HCT116 (cell line): ENCODE measurements at regions not wholly inside any gene's neighbourhood (a gene's known extent, or its start where the extent isn't known, plus 50 kb on each side); places are given as distances from the start of the nearest gene placed in this dataset.

ENCODE experiments used
- ATAC-seq: fragments of 200-7000 bp; cut with Tn5 transposase; 2 replicates; pipeline ENCODE4 v1.9.1; 2020; ENCODE audit warnings: mild to moderate bottlenecking, moderate library complexity
- BruUV-seq: library from RNA; stranded (reverse); fragments of 400-500 nt; replicated peaks from 2 replicates; lab custom pipeline; 2021; lab: Mats Ljungman, UMichigan
- CTCF ChIA-PET: fragments of 300-600 bp; sonication (Branson Sonifier 250); formaldehyde crosslinking; loops from one replicate; lab custom pipeline; 2021; ENCODE audit warnings: antibody characterized with exemption; lab: Charles Lee
- POLR2A ChIA-PET: fragments of 300-600, 350-600 bp; sonication (Branson Sonifier 250); formaldehyde crosslinking; loops from one replicate; lab custom pipeline; 2021; ENCODE audit warnings: antibody characterized with exemption; lab: Charles Lee
- RAD21 ChIA-PET, 2 experiments: fragments of 300-600 bp; sonication (Branson Sonifier 250); formaldehyde crosslinking; loops; one replicate each; lab custom pipeline; 2023; ENCODE audit warnings: low total read pairs in 2 of 2; ENCODE audit not compliant: uncharacterized antibody in 2 of 2, unreplicated experiment in 2 of 2, low non-redundant PET in 1 of 2; lab: Charles Lee
- DNase-seq: peaks from one replicate; pipeline ENCODE4 v3.0.0-alpha.2; 2010; ENCODE audit warnings: low read depth, low spot score
- H2AFZ ChIP-seq: fragments of 200-600 bp; shearing (Covaris generic), sonication (generic); 2 replicates; pipeline ENCODE4 v1.6.1; 2017; ENCODE audit warnings: low read depth, mixed run types, mixed read lengths, antibody characterized with exemption, low read length; ENCODE audit not compliant: poor library complexity, severe bottlenecking
- H3K27ac ChIP-seq: 2 replicates; pipeline ENCODE4 v1.5.1; 2012; ENCODE audit warnings: low read depth, low read length
- H3K27me3 ChIP-seq: fragments of 200-600 bp; sonication (generic); 2 replicates; pipeline ENCODE4 v1.6.1; 2016; ENCODE audit warnings: mixed run types, low read length, mixed read lengths; ENCODE audit not compliant: insufficient read depth
- H3K36me3 ChIP-seq, 2 experiments: fragments of 200-500 bp in 1 of 2; fragments of 200-600 bp in 1 of 2; sonication (Bioruptor generic) in 1 of 2; sonication (generic) in 1 of 2; 2 replicates each; pipeline versions ENCODE4 v1.5.1 to v1.6.1; 2014 to 2016; ENCODE audit warnings: low read length in 2 of 2, inconsistent platforms in 1 of 2, mixed read lengths in 1 of 2, mixed run types in 1 of 2; ENCODE audit not compliant: insufficient read depth in 2 of 2, control insufficient read depth in 1 of 2
- H3K4me1 ChIP-seq, 2 experiments: fragments of 200-600 bp in 1 of 2; sonication (generic) in 1 of 2; 2 replicates each; pipeline versions ENCODE4 v1.5.1 to v1.6.1; 2012 to 2017; ENCODE audit warnings: low read length in 2 of 2, inconsistent platforms in 1 of 2, mild to moderate bottlenecking in 1 of 2, mixed read lengths in 1 of 2, mixed run types in 1 of 2, moderate library complexity in 1 of 2; ENCODE audit not compliant: insufficient read depth in 2 of 2, control insufficient read depth in 1 of 2
- H3K4me2 ChIP-seq: fragments of 200-600 bp; sonication (generic); 2 replicates; pipeline ENCODE4 v1.6.1; 2017; ENCODE audit warnings: mixed run types, low read length, mixed read lengths
- H3K4me3 ChIP-seq, 2 experiments: fragments of 200-600 bp in 1 of 2; sonication (generic) in 1 of 2; replicated peaks in 1 of 2; 2 replicates each; pipeline ENCODE4 v1.5.1; 2011 to 2016; ENCODE audit warnings: low read length in 2 of 2, control low read depth in 1 of 2, low read depth in 1 of 2, mild to moderate bottlenecking in 1 of 2, mixed read lengths in 1 of 2, mixed run types in 1 of 2
- H3K79me2 ChIP-seq: fragments of 200-600 bp; sonication (generic); 2 replicates; pipeline ENCODE4 v1.6.1; 2017; ENCODE audit warnings: mild to moderate bottlenecking, mixed run types, low read length, moderate library complexity, mixed read lengths; ENCODE audit not compliant: insufficient read depth
- H3K9ac ChIP-seq: fragments of 200-600 bp; sonication (generic); 2 replicates; pipeline ENCODE4 v1.6.1; 2016; ENCODE audit warnings: low read length, mixed read lengths
- H3K9me2 ChIP-seq: fragments of 200-600 bp; sonication (generic), shearing (Covaris generic); 2 replicates; pipeline ENCODE4 v1.6.1; 2017; ENCODE audit warnings: mixed run types, mild to moderate bottlenecking, moderate library complexity; ENCODE audit not compliant: insufficient read depth
- H3K9me3 ChIP-seq, 2 experiments: fragments of 200-500 bp in 1 of 2; fragments of 200-600 bp in 1 of 2; sonication (Bioruptor generic) in 1 of 2; sonication (generic) in 1 of 2; 2 replicates each; pipeline ENCODE4 v1.6.1; 2014 to 2017; ENCODE audit warnings: low read length in 2 of 2, mixed read lengths in 2 of 2, inconsistent platforms in 1 of 2, low read depth in 1 of 2, mild to moderate bottlenecking in 1 of 2, mixed run types in 1 of 2, moderate library complexity in 1 of 2; ENCODE audit not compliant: control insufficient read depth in 1 of 2, insufficient read depth in 1 of 2
- H4K20me1 ChIP-seq: fragments of 200-600 bp; sonication (generic), shearing (Covaris generic); 2 replicates; pipeline ENCODE4 v1.6.1; 2017; ENCODE audit warnings: mixed run types, mild to moderate bottlenecking, moderate library complexity; ENCODE audit not compliant: insufficient read depth
- CBX3 ChIP-seq: IDR thresholded peaks from 2 replicates; pipeline ENCODE4 v1.6.1; 2012; ENCODE audit warnings: low read depth
- CEBPB ChIP-seq: IDR thresholded peaks from 2 replicates; pipeline ENCODE4 v1.6.1; 2012; ENCODE audit warnings: low read depth
- ELF1 ChIP-seq: IDR thresholded peaks from 2 replicates; pipeline ENCODE4 v1.6.1; 2012; ENCODE audit warnings: low read depth, borderline replicate concordance
- EZH2 ChIP-seq: fragments of 200-600 bp; sonication (generic); IDR thresholded peaks from 2 replicates; pipeline ENCODE4 v1.6.1; 2017; ENCODE audit warnings: antibody characterized with exemption, mixed run types
- EZH2phosphoT487 ChIP-seq: fragments of 200-600 bp; IDR thresholded peaks from 2 replicates; pipeline ENCODE4 v1.6.1; 2018; ENCODE audit warnings: antibody characterized with exemption, borderline replicate concordance
- FOSL1 ChIP-seq: IDR thresholded peaks from 2 replicates; pipeline ENCODE4 v1.6.1; 2012; ENCODE audit warnings: low read depth
- JUND ChIP-seq: IDR thresholded peaks from 2 replicates; pipeline ENCODE4 v1.6.1; 2012
- POLR2A ChIP-seq: IDR thresholded peaks from 2 replicates; pipeline ENCODE4 v1.7.0; 2011; ENCODE audit warnings: borderline replicate concordance; ENCODE audit not compliant: insufficient read depth, insufficient read length; ENCODE audit errors: extremely low read depth
- POLR2AphosphoS5 ChIP-seq: IDR thresholded peaks from 2 replicates; pipeline ENCODE4 v1.6.1; 2011; ENCODE audit warnings: mild to moderate bottlenecking, low read depth, low read length, moderate library complexity
- RAD21 ChIP-seq: IDR thresholded peaks from 2 replicates; pipeline ENCODE4 v1.6.1; 2012; ENCODE audit warnings: low read depth, mild to moderate bottlenecking
- SIN3A ChIP-seq: IDR thresholded peaks from 2 replicates; pipeline ENCODE4 v1.6.1; 2012; ENCODE audit warnings: low read depth
- SRF ChIP-seq: IDR thresholded peaks from 2 replicates; pipeline ENCODE4 v1.6.1; 2012; ENCODE audit warnings: low read depth
- YY1 ChIP-seq: IDR thresholded peaks from 2 replicates; pipeline ENCODE4 v1.6.1; 2011; ENCODE audit warnings: low read length, low read depth, moderate library complexity, mild to moderate bottlenecking; ENCODE audit not compliant: insufficient replicate concordance; ENCODE audit errors: extremely low read depth
- ZNF274 ChIP-seq: fragments of 200-500 bp; sonication (Bioruptor generic); IDR thresholded peaks from 2 replicates; pipeline ENCODE4 v1.6.1; 2014; ENCODE audit warnings: mild to moderate bottlenecking, low read depth, low read length, inconsistent platforms
- intact Hi-C: fragments of 100-400 bp; cut with micrococcal nuclease; formaldehyde crosslinking; loops from 2 replicates; pipeline ENCODE4 v1.10.0; 2022
- TF ChIP-seq, protein P1 (sequence below): IDR thresholded peaks from 2 replicates; pipeline ENCODE4 v1.6.1; 2012; ENCODE audit warnings: low read depth
- TF ChIP-seq, protein P2 (sequence below): IDR thresholded peaks from 2 replicates; pipeline ENCODE4 v1.6.1; 2012
- TF ChIP-seq, protein P3 (sequence below): IDR thresholded peaks from 2 replicates; pipeline ENCODE4 v1.6.1; 2012
- TF ChIP-seq, protein P4 (sequence below): IDR thresholded peaks from 2 replicates; pipeline ENCODE4 v1.6.1; 2011; ENCODE audit warnings: mild to moderate bottlenecking, low read length, moderate library complexity; ENCODE audit not compliant: insufficient replicate concordance; ENCODE audit errors: extremely low read depth
- TF ChIP-seq, protein P5 (sequence below), 3 experiments: fragments of 200-600 bp in 1 of 3; sonication (generic) in 1 of 3; IDR thresholded peaks in 2 of 3; conservative IDR thresholded peaks in 1 of 3; 2 replicates each; pipeline ENCODE4 v1.5.1; 2012 to 2017; ENCODE audit warnings: low read depth in 2 of 3, low read length in 2 of 3, antibody characterized with exemption in 1 of 3, borderline replicate concordance in 1 of 3, control low read depth in 1 of 3, mild to moderate bottlenecking in 1 of 3, mixed read lengths in 1 of 3, mixed run types in 1 of 3, moderate library complexity in 1 of 3; ENCODE audit not compliant: insufficient read depth in 1 of 3

DNA sequence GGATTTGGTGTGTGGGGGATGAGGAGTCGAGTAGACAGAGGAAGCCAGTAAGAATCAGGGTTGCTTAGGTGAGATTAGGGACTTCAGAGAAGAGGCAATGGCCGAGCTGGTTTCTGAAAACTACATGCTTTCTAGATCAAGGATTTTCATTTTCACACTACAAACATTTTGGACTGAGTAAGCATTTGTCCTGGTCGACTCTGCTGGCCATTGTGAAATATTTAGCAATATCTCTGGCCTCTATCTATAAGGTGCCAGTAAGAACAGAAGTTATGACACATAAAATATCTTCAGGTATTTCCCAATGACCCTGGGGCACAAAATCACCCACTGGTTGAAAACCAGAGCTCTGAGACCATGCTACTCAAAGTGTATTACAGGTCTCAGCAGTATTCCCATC, 1275.1 kb upstream of the CDH8 start:
- no peaks in the 10 kb centered on the region for H3K27me3 ChIP-seq
- H3K9me2 ChIP-seq, result no peaks in the 10 kb centered on the region
- H3K79me2 ChIP-seq, result no peaks in the 10 kb centered on the region
- no peak overlapping the region for H3K4me3 ChIP-seq
- ChIA-PET POLR2A (no interaction called here), CTCF (no interaction called here), RAD21 (no interaction called here)
- intact Hi-C loops, result no loop called here
- no TSS peak for BruUV-seq
- no peak overlapping the region for H3K4me2 ChIP-seq
- no peak overlapping the region for H2AFZ ChIP-seq
- no peaks in the 10 kb centered on the region for H4K20me1 ChIP-seq
- no peak overlapping the region for H3K9ac ChIP-seq
- no peaks in the 10 kb centered on the region for H3K36me3 ChIP-seq
- ATAC-seq (no peak), DNase-seq (no peak)
- TF ChIP-seq SIN3A, result no peak
- no peak for TF ChIP-seq JUND
- TF ChIP-seq, protein P1, sequence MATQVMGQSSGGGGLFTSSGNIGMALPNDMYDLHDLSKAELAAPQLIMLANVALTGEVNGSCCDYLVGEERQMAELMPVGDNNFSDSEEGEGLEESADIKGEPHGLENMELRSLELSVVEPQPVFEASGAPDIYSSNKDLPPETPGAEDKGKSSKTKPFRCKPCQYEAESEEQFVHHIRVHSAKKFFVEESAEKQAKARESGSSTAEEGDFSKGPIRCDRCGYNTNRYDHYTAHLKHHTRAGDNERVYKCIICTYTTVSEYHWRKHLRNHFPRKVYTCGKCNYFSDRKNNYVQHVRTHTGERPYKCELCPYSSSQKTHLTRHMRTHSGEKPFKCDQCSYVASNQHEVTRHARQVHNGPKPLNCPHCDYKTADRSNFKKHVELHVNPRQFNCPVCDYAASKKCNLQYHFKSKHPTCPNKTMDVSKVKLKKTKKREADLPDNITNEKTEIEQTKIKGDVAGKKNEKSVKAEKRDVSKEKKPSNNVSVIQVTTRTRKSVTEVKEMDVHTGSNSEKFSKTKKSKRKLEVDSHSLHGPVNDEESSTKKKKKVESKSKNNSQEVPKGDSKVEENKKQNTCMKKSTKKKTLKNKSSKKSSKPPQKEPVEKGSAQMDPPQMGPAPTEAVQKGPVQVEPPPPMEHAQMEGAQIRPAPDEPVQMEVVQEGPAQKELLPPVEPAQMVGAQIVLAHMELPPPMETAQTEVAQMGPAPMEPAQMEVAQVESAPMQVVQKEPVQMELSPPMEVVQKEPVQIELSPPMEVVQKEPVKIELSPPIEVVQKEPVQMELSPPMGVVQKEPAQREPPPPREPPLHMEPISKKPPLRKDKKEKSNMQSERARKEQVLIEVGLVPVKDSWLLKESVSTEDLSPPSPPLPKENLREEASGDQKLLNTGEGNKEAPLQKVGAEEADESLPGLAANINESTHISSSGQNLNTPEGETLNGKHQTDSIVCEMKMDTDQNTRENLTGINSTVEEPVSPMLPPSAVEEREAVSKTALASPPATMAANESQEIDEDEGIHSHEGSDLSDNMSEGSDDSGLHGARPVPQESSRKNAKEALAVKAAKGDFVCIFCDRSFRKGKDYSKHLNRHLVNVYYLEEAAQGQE, result no peak
- TF ChIP-seq POLR2AphosphoS5, result no peak
- TF ChIP-seq, protein P2, sequence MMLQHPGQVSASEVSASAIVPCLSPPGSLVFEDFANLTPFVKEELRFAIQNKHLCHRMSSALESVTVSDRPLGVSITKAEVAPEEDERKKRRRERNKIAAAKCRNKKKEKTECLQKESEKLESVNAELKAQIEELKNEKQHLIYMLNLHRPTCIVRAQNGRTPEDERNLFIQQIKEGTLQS, result no peak
- no peak for TF ChIP-seq CEBPB
- no peak for TF ChIP-seq EZH2
- TF ChIP-seq ZNF274, result no peak
- no peak for TF ChIP-seq SRF
- TF ChIP-seq POLR2A, result no peak
- TF ChIP-seq, protein P3, sequence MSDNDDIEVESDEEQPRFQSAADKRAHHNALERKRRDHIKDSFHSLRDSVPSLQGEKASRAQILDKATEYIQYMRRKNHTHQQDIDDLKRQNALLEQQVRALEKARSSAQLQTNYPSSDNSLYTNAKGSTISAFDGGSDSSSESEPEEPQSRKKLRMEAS, result no peak
- no peak for TF ChIP-seq RAD21
- TF ChIP-seq YY1, result no peak
- TF ChIP-seq ELF1, result no peak
- TF ChIP-seq CBX3, result no peak
- no peak for TF ChIP-seq EZH2phosphoT487
- TF ChIP-seq, protein P4, sequence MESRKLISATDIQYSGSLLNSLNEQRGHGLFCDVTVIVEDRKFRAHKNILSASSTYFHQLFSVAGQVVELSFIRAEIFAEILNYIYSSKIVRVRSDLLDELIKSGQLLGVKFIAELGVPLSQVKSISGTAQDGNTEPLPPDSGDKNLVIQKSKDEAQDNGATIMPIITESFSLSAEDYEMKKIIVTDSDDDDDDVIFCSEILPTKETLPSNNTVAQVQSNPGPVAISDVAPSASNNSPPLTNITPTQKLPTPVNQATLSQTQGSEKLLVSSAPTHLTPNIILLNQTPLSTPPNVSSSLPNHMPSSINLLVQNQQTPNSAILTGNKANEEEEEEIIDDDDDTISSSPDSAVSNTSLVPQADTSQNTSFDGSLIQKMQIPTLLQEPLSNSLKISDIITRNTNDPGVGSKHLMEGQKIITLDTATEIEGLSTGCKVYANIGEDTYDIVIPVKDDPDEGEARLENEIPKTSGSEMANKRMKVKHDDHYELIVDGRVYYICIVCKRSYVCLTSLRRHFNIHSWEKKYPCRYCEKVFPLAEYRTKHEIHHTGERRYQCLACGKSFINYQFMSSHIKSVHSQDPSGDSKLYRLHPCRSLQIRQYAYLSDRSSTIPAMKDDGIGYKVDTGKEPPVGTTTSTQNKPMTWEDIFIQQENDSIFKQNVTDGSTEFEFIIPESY, result no peak
- no peak for TF ChIP-seq FOSL1
- TF ChIP-seq, protein P5, sequence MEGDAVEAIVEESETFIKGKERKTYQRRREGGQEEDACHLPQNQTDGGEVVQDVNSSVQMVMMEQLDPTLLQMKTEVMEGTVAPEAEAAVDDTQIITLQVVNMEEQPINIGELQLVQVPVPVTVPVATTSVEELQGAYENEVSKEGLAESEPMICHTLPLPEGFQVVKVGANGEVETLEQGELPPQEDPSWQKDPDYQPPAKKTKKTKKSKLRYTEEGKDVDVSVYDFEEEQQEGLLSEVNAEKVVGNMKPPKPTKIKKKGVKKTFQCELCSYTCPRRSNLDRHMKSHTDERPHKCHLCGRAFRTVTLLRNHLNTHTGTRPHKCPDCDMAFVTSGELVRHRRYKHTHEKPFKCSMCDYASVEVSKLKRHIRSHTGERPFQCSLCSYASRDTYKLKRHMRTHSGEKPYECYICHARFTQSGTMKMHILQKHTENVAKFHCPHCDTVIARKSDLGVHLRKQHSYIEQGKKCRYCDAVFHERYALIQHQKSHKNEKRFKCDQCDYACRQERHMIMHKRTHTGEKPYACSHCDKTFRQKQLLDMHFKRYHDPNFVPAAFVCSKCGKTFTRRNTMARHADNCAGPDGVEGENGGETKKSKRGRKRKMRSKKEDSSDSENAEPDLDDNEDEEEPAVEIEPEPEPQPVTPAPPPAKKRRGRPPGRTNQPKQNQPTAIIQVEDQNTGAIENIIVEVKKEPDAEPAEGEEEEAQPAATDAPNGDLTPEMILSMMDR (IDR thresholded peaks at IDR 0.05 in 2 of 3, conservative IDR thresholded peaks at IDR 0.05 in 1 of 3; ENCODE audit: borderline replicate concordance in 1 of 3, insufficient read depth in 1 of 3, low read depth in 2 of 3, low read length in 2 of 3), result no peak
- peaks cover 8 to 28% of the 10 kb centered on the region in 2 experiments; a peak in 2 of 4 replicates for H3K9me3 ChIP-seq
- H3K4me1 ChIP-seq, result no peaks in the 10 kb centered on the region
- no peak overlapping the region for H3K27ac ChIP-seq
